Skeletal muscle cell (primary cell): ENCODE measurements at regions not wholly inside any gene's neighbourhood (a gene's known extent, or its start where the extent isn't known, plus 50 kb on each side); places are given as distances from the start of the nearest gene placed in this dataset.
"Not testable (repeated sequence)": the region's sequence is repeated elsewhere in the genome, so short reads cannot be mapped to it uniquely, and the experiment has no call there.

Experiments used
- DNase-seq: peaks from one replicate; pipeline ENCODE4 v3.0.0-alpha.2; 2010; ENCODE audit warnings: low read depth
- H3K4me3 ChIP-seq: 2 replicates; pipeline ENCODE4 v1.5.1; 2011; ENCODE audit warnings: low read depth, mild to moderate bottlenecking, control low read depth, low read length, moderate library complexity

DNA sequence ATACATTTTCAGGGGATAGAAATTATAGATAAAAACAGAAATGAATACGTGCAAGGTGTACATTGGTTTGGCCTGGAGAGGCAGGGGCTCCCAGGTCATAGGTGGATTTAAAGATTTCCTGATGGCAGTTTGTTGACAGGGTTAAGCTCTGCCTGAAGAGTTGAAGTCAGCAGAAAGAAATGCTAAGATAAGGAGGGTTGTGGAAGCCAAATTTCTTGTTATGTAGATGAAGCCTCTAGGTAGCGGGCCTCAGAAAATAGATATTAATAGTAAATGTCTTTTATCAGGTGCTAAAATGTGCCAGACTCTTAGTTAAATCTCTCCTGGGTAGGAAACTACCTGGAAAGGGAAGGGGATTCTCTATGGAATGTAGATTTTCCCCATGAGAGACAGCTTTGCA, 188.8 kb downstream of the CDH26 start:
- H3K4me3 ChIP-seq: no peak overlapping the region
- DNase-seq: no peak

DNA sequence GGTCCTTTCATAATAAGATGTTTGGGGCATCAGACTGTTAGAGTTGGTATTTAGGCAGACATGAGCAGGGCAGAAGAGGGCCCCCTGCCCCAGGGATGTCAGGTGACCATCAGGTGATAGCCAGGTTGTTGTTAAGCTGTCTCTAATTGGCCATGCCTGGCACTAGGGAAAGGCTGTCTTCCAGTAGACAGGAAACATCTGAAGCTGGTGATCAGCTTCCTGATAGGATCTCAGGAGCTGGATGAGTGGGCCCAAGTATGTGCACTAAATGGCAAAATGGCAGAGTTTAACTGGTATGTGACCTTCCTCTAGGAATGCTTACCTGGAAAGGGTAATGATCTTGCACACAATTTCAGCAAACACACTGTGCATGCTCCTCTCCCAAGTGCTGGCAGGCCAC, 190.7 kb downstream of the CDH26 start:
- H3K4me3 ChIP-seq: no peak overlapping the region
- no peak for DNase-seq

DNA sequence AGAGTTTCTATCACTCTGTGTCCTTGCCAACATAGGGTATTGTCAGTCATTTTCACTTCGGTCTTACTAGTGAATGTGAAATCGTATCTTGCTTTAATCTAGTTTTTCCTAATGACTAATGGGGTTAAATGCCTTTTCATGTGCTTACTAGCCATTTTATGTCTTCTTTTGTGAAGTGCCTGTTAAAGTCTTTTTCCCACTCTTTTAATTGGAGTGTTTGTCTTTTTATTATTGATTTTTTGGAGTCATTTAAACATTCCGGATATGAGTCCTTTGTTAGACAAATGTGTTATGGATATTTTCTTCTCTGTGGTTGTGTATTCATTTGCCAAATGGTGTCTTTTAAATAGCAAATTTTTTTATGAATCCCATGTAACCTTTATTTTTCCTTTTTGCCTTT, 194.6 kb downstream of the CDH26 start:
- H3K4me3 ChIP-seq: no peak overlapping the region

DNA sequence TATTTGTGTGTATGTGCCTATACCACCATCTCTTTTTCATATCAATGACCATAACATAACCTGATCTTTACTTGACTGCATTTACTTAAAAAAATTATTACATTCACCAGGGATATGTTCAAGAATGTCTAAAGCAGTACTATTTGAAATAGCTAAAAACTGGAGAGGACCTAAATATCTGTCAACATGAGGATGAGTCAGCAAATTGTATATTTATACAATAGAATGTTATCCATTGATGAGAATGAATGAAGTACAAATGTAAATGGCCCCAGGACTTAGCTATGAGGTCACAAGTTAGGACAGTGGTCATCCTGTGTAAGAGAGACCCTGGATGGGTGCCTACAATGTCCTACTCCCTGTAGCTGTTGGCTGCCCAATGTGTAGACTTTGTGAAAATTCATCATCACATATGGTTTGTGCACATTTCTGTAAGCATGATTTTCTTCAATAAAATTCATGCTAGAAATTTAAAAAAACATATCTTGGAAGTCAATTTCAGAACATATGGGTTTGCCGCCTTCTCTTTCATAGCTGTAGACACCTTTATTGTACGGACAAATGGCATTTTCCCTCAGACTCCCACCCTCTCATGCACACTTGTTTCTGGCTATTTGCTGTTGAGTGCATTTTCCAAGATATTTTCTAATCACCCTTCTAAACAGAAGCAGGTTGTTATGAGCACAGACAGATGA, 202.4 kb downstream of the CDH26 start:
- no peak overlapping the region for H3K4me3 ChIP-seq
- DNase-seq: no peak

More for the DNA sequence above, 194.6 kb downstream of the CDH26 start:
- no peak for DNase-seq

DNA sequence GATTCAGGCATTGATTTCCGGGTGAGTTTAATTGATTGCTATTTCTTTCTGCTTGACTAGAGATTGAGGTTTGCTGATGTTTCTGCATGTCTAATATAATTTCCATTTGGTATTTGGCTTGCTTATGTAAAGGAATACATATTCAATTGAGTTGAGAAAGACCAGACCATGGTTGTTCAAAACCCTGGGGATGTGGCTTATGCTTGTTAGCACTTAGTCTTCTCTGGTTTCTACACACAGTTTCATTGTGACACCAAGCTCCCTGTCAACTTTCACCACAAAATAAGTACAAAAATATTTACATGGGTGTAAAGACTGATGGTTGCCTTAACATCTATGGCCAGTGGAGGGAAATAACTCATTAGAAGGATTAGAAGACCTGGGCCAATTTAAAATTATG, 209.6 kb downstream of the CDH26 start:
- no peak overlapping the region for H3K4me3 ChIP-seq
- no peak for DNase-seq

DNA sequence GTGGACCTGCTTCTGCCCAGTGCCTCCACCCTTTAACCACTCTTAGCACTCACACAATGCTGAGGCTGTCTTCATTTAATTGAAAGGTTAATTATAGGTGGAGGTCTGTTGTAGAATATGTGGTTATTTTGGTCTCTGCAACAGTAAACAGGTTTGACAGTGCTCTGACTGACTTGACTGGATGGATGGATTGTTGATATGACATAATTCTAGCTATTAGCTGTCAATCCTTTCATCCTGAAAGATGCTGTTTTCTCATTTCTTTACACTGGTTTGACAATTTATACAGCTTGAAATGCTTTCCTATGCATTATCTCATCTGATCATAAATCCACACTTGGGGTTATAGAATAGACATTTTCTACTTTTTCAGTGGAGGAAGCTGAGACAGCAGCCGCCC, 210.7 kb downstream of the CDH26 start:
- no peak overlapping the region for H3K4me3 ChIP-seq
- DNase-seq: no peak

DNA sequence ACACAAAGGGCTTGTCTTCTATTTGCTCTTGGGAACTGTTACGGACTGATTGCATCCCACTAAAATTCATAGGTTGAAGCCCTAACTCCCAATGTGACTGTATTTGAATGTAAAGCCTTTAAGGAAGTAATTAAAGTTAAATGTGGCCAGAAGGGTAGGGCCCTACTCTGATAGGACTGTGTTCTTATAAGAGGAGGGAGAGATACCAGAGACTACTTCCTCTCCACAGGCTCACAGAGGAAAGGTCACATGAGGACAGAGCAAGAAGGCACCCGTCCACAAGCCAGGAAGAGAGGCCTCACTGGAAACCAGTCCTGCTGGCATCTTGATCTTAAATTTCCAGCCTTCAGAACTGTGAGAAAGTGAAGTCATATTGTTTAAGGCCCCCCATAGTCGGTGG, 211.9 kb downstream of the CDH26 start:
- no peak for DNase-seq
- no peak overlapping the region for H3K4me3 ChIP-seq

DNA sequence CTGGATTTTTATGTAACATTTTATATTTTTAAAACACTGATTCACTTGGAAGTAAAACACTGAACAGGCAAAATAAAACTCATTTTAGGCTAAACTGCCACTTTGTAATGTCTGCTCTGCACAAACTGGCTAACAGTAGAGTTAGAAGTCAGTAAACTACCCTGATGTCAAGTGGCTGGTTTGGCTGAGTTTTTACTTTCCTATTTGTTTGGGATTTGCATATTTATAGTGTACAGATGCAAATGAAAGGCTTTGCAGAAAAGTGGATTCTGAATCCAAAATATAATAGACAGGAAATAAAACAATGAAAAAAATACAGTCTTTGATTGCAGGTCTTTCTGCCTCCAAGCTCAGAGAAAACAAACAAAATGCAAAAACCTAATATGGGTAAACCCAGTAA, 213.1 kb downstream of the CDH26 start:
- H3K4me3 ChIP-seq: no peak overlapping the region
- DNase-seq: no peak

DNA sequence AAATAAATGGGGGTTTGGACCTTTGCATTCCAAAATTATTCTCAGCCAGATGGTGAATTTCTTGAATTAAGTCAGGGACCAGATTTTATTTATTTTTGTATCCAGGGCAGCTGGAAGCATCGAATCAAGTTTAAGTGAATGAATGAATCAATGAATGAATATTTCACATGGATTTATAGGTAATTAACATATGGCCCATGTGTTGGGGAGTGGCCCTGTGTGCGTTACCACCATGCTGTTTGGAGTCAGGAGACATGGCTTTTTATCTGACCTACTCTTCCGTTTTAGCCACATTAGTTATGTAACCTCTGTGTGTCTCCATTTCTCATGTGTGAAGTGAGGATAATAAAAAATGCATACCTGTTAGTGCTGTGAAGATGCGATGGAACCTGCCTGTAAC, 213.5 kb downstream of the CDH26 start:
- no peak for DNase-seq
- no peak overlapping the region for H3K4me3 ChIP-seq

DNA sequence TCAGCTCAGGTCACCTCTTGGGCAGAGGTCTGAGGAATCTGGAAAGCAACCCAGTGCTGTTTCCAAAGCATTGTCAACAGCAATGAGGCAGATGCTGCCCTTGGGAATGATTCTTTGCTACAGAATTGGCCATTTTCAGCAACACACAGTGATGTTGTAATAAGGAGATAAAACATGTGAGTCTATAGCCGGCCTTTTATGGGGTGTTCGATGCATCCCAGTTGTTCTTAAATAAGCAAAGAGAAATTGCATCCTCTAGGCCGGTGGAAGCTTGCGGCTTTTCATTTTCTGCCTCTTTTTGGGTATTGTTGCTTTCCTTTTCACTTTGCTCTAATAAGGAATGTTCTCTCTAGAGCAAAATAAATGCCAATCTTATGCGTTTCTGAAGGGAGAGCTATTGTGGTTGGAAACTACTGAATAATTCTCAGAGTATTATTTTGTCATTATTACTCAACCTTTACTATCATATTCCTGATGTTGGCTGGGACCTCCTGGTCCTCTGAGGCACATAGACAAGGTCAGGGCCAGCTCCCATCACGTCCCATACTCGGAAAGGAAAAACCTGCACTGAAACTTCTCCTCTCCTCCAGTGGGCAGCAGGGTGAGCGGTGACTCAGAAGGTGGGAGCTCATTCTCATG, 214.2 kb downstream of the CDH26 start:
- peak; percentile 23 for DNase-seq
- H3K4me3 ChIP-seq: no peak overlapping the region

DNA sequence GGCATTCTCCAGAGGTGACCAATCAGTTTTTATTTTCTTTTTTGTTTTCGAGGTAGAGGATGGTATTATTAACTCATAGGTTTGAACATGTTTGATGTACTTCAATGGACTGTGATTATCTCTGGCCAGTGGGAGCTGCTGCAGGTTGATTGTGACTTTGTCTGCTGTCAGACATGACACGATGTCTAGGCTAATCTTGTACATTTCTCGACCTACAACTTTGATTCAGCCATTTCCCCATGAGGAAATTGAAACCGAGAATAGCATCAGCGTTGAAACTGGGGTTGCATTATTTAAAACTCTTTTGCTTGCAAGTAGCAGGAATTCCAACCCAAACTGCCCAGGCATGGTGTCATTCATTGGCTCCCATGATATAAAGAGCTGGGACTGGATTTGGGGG, 218.9 kb downstream of the CDH26 start:
- H3K4me3 ChIP-seq: no peak overlapping the region
- DNase-seq: no peak

DNA sequence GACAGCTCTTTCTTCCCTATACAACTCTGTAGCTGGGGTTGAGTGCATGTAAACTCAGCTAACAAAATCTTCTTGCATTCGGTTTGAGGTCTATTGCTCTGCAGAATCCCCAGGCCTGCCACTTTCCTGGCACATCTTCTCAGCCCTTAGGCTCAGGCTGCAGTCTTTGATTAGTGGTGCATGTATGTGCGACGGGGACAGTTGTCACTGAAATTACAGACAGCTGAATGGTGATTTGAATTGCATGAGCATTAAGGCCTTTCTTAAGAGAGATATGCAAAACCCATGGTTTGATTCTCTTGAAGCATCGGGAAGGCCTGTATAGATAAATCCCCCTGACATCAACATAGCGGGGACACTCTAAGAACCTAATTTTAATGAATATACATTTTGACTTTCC, 222.8 kb downstream of the CDH26 start:
- H3K4me3 ChIP-seq: no peak overlapping the region
- DNase-seq: no peak

DNA sequence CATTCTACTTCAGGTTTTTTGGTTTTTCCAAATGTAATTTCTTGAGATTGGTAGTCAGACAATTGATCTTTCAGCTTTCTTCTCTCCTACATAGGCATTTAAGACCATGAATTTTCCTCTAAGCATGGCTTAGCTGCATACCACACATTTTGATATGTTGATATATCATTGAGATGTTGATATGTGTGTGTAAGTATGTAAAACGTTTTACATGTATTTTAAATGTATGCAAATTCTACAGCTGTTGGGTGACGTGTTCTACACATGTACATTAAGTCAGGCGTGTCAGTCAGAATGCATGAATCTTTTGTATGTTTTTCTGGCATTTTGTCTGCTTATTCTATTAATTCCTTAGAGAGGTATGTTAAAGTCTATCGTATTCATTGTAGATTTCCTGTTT, 228.2 kb downstream of the CDH26 start:
- no peak overlapping the region for H3K4me3 ChIP-seq
- DNase-seq: no peak

DNA sequence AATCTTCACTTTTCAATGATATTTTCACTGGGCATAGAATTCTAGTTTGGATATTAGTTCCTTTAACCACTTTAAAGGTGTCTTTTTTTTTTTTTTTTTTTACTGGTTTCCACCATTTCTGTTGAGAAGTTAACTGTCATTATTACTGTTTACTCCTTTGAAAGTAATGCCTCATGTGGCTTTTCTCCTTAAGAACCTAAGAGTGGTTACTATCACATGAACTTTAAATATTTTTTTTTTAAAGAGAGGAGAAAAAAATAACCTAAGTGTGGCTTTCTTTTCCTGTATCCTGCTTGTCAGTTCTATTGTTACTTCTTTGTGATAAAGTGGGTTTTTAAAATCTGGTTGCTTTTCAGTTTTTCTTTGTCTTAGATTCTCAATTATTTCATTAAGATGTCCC, 229.5 kb downstream of the CDH26 start:
- no peak overlapping the region for H3K4me3 ChIP-seq
- no peak for DNase-seq

DNA sequence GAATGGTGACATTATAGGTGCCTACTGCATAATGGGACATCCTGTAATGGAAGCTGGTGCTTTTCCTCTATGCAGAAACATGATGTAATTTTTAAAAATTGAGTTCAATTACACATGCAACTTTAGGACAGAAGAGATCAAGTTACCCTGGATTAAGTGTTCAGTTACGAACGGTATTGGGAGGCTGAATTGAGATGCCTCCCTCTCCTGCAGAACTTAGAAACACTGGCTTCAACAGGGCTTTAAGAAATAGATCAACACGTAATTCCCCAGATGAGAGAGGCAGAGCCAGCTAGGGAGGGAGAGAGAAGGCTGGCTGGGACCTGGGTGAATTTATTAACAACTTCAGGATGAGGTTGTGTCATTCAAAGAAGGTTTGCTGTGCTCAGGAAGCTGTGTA, 232.8 kb downstream of the CDH26 start:
- no peak for DNase-seq
- H3K4me3 ChIP-seq: no peak overlapping the region

DNA sequence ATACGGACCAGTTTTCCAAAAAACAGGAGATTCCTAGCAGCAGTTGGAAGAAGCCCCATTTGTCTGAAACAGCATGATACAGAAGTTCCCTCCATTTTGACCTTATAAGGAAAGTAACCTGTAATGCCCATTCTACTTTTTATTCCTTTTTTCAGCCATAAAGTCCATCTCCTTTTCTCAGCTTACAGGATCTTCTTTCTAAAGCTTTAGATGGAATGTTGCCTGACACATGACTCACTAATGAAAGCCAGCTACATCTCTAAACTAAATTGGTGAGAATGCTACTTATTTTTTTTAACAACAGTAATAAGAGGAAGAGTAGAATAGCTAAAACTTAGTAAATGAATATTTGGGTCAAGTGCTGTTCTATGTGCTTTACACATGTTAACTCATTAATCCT, 234.1 kb downstream of the CDH26 start:
- H3K4me3 ChIP-seq: no peak overlapping the region
- DNase-seq: no peak

DNA sequence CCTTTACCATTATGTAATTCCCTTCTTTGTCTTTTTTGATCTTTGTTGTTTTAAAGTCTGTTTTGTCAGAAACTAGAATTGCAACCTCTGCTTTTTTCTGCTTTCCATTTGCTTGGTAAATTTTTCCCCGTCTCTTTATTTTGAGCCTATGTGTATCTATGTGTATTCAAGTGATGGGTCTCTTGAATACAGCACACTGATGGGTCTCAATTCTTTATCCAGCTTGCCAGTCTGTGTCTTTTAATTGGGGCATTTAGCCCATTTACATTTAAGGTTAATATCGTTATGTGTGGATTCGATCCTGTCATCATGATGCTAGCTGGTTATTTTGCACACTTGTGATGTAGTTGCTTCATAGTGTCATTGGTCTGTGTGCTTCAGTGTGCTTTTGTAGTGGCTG, 240.9 kb downstream of the CDH26 start:
- not testable (repeated sequence) for DNase-seq

DNA sequence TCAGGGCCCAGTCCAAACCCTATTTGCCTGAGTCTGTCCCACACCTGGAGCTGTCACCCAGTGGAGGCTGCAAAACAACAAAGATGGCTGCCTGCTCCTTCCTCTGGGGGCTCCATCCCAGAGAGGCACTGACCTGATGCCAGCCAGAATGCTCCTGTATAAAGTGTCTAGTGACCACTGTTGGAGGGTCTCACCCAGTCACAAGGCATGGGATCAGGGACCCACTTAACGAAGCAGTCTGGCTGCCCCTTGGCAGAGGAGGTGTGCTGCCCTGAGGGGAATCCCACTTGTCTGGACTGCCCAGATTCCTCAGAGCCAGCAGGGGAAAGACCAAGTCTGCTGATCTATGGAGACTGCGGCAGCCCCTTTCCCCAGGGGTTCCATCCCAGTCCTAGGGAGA, 241.6 kb downstream of the CDH26 start:
- no peak overlapping the region for H3K4me3 ChIP-seq
- no peak for DNase-seq

More for the DNA sequence above, 240.9 kb downstream of the CDH26 start:
- H3K4me3 ChIP-seq: not testable (repeated sequence)

DNA sequence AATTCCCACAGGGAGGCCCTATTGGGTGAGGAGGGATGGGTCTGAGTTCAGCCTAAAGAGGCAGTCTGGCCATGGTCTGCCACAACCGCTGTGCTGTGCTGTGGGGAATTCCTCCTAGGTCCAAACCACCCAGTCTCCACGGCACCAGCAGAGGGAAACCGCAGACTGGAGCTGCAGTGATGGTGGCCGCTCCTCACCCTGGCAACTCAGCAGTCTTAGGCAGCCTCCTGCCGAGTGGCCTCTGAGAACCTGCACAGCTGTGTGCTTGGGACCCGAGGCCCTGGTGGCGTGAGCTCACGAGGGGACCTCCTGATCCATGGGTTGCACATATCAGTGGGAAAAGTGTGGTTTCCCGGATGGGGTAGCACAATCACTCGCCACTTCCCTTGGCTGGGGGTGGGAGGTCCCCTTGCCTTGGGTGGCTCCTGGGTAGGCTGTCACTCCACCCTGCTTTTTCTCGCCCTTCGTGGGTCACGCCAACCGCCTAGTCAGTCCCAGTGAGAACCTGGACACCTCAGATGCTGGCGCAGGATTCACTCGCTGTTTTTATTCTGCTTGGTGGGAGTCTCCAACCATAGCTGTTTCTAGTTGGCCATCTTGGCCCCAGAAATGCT, 242.2 kb downstream of the CDH26 start:
- H3K4me3 ChIP-seq: no peak overlapping the region
- DNase-seq: no peak

DNA sequence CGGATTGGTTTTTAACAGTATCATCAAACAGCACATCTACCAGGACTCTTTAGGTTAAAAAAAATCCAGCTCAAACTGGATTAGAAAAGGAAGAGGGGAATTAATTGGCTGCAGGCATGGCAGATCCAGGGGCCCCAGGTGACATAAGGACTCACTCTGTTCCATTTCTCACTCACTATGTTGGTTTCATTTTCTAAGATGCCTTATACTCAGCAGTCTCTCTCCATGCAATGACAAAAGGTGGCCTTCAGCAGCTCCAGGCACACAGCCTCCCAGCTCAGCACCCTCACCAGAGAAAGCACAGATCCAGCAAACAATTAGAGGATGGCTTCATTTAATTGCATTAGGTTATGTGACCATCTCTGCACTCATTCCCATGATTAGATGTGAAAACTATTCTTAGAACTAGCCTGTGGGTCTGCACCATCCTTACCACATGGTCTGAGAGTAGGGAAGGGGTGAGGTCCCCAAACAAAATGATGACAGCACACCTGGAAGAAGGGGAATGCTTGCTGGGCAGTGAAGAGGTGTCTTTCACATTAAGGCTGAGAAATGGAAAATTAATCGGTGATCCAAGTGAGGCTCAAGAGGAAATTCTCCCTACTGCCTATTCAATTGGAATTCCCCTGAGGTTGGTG, 243.1 kb downstream of the CDH26 start:
- H3K4me3 ChIP-seq: no peak overlapping the region
- no peak for DNase-seq

DNA sequence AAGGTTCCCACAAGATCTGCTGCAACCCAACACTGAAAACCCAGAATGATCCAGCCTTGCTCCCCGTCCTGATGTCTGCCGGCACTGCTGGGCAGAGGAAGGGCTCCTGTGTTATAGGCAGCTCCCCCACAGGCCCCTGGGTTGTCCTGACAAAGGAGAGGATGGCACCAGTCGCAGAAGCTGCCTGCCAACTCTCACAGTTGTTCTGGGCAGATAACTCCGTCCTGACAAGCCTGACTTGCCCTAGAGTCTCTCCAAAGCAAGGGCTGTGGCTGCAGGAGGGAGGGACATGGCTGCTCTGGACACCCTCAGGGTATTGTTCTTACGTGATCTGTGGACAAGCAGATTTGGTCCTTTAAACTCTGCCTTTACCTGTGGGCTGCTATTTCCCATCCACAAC, 243.8 kb downstream of the CDH26 start:
- H3K4me3 ChIP-seq: no peak overlapping the region

More for the DNA sequence above, 243.8 kb downstream of the CDH26 start:
- DNase-seq: no peak
